KG1 (cell line): ENCODE measurements at regions not wholly inside any gene's neighbourhood (a gene's known extent, or its start where the extent isn't known, plus 50 kb on each side); places are given as distances from the start of the nearest gene placed in this dataset.

Experiments
- DNase-seq: peaks from one replicate; lab custom pipeline; 2025; lab: John Stamatoyannopoulos, UW

GRCh38 chr3:147015334-147015733 lies 391.0 kb downstream of the ZIC4 start:
- DNase-seq = no peak

GRCh38 chr3:147008886-147009285 lies 397.5 kb downstream of the ZIC4 start:
- no peak for DNase-seq

- DNase-seq = no peak
Observed at GRCh38 chr3:147008458-147008857, 397.9 kb downstream of the ZIC4 start.

- no peak for DNase-seq
Observed at GRCh38 chr3:147007736-147008245, 398.6 kb downstream of the ZIC4 start.

GRCh38 chr3:147002721-147003120 lies 397.6 kb upstream of the PLSCR5 start:
- no peak for DNase-seq

GRCh38 chr3:147000274-147000673 lies 395.1 kb upstream of the PLSCR5 start:
- no peak for DNase-seq

- no peak for DNase-seq
Observed at GRCh38 chr3:146991907-146992306, 386.8 kb upstream of the PLSCR5 start.

GRCh38 chr3:146975476-146975875 lies 370.3 kb upstream of the PLSCR5 start:
- DNase-seq = no peak

- DNase-seq = no peak
Observed at GRCh38 chr3:146975032-146975431, 369.9 kb upstream of the PLSCR5 start.

- no peak for DNase-seq
Observed at GRCh38 chr3:146974001-146974400, 368.9 kb upstream of the PLSCR5 start.

- DNase-seq = no peak
Observed at GRCh38 chr3:146972726-146973125, 367.6 kb upstream of the PLSCR5 start.

- DNase-seq = no peak
Observed at GRCh38 chr3:146970236-146970635, 365.1 kb upstream of the PLSCR5 start.

GRCh38 chr3:146969356-146969755 lies 364.2 kb upstream of the PLSCR5 start:
- DNase-seq = no peak

- DNase-seq = no peak
Observed at GRCh38 chr3:146968204-146968651, 363.1 kb upstream of the PLSCR5 start.

- no peak for DNase-seq
Observed at GRCh38 chr3:146967783-146968182, 362.6 kb upstream of the PLSCR5 start.

GRCh38 chr3:146966124-146966523 lies 361.0 kb upstream of the PLSCR5 start:
- DNase-seq = no peak

GRCh38 chr3:146953511-146953981 lies 348.4 kb upstream of the PLSCR5 start:
- no peak for DNase-seq

- DNase-seq = no peak
Observed at GRCh38 chr3:146948985-146949384, 343.8 kb upstream of the PLSCR5 start.

- DNase-seq = no peak
Observed at GRCh38 chr3:146948186-146948585, 343.0 kb upstream of the PLSCR5 start.

- no peak for DNase-seq
Observed at GRCh38 chr3:146929696-146930095, 324.6 kb upstream of the PLSCR5 start.

GRCh38 chr3:146928421-146929059 lies 323.4 kb upstream of the PLSCR5 start:
- no peak for DNase-seq

- no peak for DNase-seq
Observed at GRCh38 chr3:146921693-146922092, 316.5 kb upstream of the PLSCR5 start.

- no peak for DNase-seq
Observed at GRCh38 chr3:146914409-146914808, 309.3 kb upstream of the PLSCR5 start.
